ENCODE measurements at regions not wholly inside any gene's neighbourhood (a gene's known extent, or its start where the extent isn't known, plus 50 kb on each side); places are given as distances from the start of the nearest gene placed in this dataset.
"Not testable (repeated sequence)": the region's sequence is repeated elsewhere in the genome, so short reads cannot be mapped to it uniquely, and the experiment has no call there.

- DNase-seq = peak; percentile 47
Observed at GRCh38 chr5:2569176-2569575, 182.3 kb downstream of the IRX2 start.

DNA sequence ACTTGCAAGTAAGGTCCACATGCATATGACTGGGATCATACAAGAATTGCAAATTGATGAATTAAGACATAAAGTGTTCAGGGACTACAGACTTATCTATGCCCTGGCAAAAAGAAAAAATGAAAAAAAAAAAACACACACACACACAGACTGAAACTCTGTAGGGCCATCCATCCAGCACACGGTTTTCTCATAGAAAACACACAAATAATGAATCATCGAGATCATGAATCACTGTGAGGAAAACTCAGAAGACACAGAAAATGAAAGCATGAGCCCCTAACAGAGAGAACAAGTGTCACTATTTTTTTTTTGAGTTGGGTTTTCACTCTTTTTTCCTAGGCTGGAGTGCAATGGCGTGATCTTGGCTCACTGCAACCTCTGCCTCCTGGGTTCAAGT, 185.2 kb downstream of the IRX2 start:
- no peak for DNase-seq

DNA sequence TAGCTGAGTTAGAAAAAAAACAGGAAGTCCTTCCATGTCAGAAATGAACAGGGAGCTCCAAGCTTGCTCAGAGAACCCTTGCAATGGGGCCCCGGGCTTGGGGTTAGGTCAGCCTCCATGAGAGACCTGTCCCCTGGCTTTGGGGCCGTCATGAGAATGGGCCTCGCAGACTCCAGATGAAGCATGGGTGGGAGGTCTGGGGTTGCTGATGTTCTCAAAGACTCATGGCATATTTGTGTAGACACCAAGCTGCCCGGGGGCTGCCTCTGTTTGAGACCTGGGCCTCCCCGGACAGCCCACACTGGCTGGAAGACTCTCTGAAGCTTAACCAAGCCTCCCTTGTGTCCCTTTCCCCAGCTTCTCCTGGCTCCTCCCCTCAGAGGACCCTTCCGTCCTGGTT, 186.3 kb downstream of the IRX2 start:
- peak; percentile 27 for DNase-seq

DNA sequence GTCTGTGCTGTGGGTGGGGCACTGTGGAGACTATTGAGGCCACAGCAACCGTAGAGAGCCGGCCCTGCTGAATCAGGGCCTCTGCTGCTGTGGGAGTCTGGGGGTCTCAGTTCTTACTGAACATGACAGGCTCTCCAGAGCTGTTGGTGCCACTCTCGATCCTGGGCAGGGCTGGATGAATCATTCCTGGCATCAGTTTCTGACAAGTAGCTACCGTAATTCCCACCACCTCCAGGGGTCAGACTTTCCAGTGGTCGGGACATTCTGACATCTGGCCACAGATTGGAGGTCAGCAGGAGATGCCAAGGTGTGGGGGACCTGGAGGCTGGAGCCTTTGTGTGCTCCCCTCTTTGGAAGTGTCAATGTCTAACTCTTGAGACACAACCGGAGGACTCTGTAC, 188.4 kb downstream of the IRX2 start:
- peak; percentile 45 for DNase-seq

DNA sequence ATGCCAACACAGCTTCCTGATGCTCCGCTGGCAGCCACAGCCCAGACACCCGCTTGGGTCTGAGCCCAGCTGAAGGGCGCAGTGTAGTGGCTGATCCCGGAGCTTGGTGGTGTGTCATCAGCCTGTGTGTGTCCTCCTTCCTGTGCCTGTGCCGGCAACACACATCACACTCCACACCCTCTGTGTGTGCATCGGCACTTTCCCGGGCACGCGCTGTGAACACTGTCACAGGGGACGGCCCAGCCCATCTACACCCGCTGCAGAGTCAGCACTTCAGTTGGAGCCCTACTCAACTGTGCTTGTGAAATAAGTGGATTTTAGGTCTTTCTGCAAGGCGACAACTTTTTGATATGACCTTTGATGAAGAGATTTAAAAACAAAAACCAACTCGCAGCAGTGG, 189.4 kb downstream of the IRX2 start:
- DNase-seq = peak; percentile 29

GRCh38 chr5:2560435-2560834, 191.0 kb downstream of the IRX2 start:
- peak; percentile 22 for DNase-seq

DNA sequence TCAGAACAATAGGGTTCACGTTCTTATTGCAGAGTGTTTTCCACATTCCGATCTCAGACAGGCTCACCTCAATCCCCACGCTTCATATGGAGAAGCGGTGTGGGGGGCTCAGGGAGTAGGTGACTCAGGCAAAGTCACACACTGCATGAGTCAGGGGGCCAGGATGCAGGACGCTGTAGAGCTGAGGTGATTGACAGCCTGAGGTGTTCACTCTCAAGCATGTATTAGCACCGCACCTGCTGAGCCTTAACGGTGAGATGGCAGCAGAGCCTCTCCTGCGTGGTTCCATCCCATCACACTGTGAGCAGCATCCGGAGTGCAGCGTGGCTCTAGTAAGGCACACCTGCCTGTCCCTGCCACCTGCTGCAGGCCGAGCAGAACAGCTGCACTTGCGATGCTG, 194.0 kb downstream of the IRX2 start:
- DNase-seq = peak; percentile 31

DNA sequence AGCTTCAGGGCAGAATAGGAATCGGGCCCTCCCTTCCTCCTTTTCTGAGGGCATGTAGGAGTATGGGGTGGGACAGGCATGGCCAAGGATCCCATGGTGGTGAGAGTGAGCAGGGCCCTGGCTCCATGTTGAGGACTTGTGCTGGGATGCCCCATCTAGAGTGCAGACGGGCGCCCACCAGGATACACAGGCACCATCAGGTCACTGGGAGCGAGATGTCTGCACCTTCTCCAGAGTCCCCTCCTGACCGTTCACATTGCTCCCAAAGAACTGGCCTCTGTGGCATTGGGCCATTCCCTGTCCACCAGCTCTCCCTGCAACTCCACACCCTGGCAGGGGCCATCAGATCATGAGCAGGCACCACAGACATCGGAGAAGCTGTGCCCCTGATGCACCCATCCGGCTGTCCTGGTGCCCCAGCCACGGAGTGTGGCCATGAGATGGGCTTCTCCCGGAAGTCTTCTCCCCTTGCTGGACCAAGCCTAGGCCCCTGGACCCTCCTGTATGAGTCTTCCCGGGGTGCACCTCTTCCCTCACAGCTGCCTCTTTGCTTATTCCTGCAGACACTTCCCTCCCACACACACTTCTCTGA, 195.0 kb downstream of the IRX2 start:
- DNase-seq = peak; percentile 30

- no peak for DNase-seq
Observed at GRCh38 chr5:2553611-2554010, 197.9 kb downstream of the IRX2 start.

GRCh38 chr5:2550509-2550908, 201.0 kb downstream of the IRX2 start:
- no peak for DNase-seq

DNA sequence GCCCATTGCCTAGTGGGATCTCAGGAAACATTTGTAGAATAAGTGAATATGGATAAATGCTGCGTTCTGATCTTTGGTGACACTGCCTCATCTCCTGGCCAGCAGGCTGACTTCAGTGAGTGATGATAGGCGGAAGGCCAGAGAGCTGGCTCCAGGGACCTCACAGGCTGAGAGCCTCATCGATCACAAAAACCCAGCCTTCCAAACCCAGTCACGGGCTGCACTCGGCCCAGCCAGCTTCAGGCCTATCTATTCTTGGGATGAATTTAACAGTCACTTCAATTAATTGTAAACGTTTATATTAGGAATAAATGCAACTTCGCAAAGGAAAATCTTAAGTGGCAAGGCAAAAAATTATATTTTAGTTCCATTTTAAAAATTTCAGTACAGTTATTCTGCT, 201.6 kb downstream of the IRX2 start:
- DNase-seq = no peak

GRCh38 chr5:2549354-2549753, 202.1 kb downstream of the IRX2 start:
- peak; percentile 35 for DNase-seq

GRCh38 chr5:2546938-2547337, 204.5 kb downstream of the IRX2 start:
- DNase-seq = no peak

GRCh38 chr5:2544003-2544402, 207.5 kb downstream of the IRX2 start:
- no peak for DNase-seq

GRCh38 chr5:2542821-2543220, 208.7 kb downstream of the IRX2 start:
- no peak for DNase-seq

GRCh38 chr5:2542026-2542425, 209.5 kb downstream of the IRX2 start:
- DNase-seq = no peak

GRCh38 chr5:2538169-2538568, 213.3 kb downstream of the IRX2 start:
- peak; percentile 60 for DNase-seq

DNA sequence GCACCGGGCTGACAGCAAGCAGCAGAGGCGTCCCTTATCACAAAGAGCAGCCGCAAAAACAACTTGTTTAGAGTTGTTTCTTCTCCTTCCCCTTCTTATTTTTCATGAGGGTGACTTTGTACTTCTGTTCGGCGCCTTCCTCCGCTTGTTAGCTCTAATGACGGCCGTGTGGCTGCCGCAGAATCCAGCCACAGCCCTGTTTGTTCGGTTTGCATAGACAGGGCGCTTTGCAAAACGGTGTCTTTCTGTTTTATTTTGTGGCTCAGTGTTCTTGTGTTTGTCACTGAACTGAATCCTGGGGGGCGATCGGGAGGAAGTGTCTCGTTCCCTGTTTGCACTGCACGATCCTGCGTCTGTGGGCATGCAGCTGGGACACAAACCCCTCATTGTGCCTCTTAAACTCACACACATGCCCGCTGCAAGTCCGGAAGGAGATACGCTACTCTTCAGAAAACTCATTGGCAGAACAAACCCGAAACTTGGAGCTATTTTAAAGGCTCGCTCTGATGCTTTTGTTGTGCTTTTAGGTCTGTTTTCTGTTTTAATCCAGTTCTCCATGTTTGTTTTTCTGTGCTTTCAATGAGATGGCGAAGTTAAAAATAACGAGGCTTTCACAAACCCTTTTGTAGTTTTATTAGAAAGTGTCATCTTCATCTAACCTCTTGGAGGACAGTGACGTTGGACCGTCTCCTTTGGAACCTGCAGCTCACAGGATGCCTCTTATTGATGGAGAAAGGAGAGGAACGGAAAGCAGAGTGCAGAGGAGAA, 213.9 kb downstream of the IRX2 start:
- DNase-seq = peak; percentile 40

DNA sequence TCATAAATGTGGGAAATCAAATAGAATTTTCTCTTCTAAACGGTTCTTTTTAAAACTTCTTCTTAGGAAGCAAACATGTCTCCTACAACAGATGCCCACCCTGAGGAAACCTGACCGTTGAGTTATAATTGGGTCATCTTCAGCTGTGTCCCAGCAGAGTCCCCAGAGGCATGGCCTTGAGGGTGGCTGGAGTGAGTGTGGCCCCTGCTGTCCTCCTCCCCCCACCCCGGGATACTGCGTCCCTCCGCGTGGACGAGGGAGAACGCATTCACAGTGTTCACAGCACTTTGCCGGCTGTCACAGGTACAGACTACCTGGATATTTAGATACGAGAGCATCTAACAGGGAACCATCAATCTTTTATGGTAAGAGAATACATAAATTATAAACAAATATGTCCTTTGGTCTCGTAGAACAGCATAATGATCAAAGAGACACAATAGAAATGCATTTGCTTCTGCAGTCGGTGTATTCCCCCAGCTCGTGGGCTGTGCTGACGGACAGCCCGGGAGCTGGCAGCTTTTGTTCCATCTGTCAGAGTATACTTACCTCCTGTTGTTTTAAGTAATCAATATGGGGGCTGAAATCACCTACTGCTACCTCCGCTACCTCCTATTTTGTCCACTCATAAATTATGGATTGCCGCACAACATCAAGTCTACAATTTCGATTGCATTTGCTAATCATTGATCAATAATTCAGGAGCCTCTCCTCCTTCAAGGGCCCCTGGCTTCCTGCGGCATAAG, 214.7 kb downstream of the IRX2 start:
- DNase-seq = peak; percentile 22

DNA sequence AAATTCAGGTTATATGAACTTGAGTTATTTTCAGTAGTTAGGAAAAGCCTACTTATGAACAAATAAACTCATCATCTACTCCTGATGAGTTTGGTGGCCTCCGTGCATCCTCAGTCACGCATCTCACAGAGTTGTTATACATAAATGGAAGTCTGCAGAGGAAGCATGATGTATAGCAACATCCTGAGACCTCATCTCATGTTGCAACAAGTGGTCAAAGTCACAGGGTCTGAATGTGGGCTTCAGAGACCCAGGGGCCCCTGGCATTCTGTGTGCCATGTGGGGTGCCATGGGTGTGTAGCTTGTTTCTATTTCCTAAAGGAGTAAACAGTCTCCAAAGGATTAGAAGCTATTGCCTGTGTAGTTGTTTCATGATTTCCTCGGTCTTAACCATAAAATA, 216.5 kb downstream of the IRX2 start:
- DNase-seq = no peak

- peak; percentile 10 for DNase-seq
Observed at GRCh38 chr5:2534251-2534650, 217.2 kb downstream of the IRX2 start.

- not testable (repeated sequence) for DNase-seq
Observed at GRCh38 chr5:2533848-2534247, 217.6 kb downstream of the IRX2 start.

DNA sequence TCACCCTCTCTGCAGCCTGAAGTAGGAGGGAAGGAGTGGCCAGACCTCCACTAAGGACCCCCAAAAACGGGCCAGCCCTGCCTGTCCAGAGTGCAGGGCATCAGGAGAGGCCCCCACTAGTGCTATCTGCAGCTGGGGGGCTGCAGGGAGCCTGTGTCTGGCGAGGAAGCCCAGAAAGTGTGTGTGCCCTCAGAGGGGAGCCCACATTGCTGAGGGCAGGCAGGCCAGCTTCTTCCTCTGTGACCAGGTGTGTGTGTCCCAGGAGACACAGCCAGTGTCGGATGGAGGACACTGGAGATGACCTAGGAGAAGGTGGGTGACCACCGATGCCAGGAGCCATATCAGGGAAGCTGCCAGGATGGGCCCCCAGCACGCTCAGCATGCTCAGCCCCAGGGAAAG, 218.7 kb downstream of the IRX2 start:
- DNase-seq = peak; percentile 32

- peak; percentile 14 for DNase-seq
Observed at GRCh38 chr5:2531318-2531717, 220.2 kb downstream of the IRX2 start.
